SK-N-SH treated with all-trans-retinoic acid at 6 μM for 48 hours (cell line): ENCODE measurements at regions not wholly inside any gene's neighbourhood (a gene's known extent, or its start where the extent isn't known, plus 50 kb on each side); places are given as distances from the start of the nearest gene placed in this dataset.

Experiments
- ARNTL ChIP-seq: fragments of 450-650 bp; formaldehyde crosslinking; IDR thresholded peaks from 2 replicates; pipeline ENCODE4 v1.5.0; 2020; ENCODE audit warnings: low read depth, mild to moderate bottlenecking, moderate library complexity, borderline replicate concordance
- BACH2 ChIP-seq: fragments of 250-450 bp; sonication (Bioruptor Pico); IDR thresholded peaks from 2 replicates; pipeline ENCODE4 v1.9.0; 2021; ENCODE audit warnings: mild to moderate bottlenecking, borderline replicate concordance
- CREB5 ChIP-seq: fragments of 250-450 bp; sonication (Bioruptor Pico); IDR thresholded peaks from 2 replicates; pipeline ENCODE4 v1.5.1; 2020; ENCODE audit warnings: low read depth, mild to moderate bottlenecking, moderate library complexity
- CSRNP3 ChIP-seq: fragments of 250-450 bp; sonication (Bioruptor Pico); IDR thresholded peaks from 2 replicates; pipeline ENCODE4 v1.5.1; 2021; ENCODE audit warnings: mild to moderate bottlenecking, moderate library complexity
- PPARA ChIP-seq: fragments of 250-450 bp; sonication (Bioruptor Pico); IDR thresholded peaks from 2 replicates; pipeline ENCODE4 v1.5.0; 2020; ENCODE audit warnings: mild to moderate bottlenecking, borderline replicate concordance
- RARB ChIP-seq: fragments of 250-450 bp; sonication (Bioruptor Pico); IDR thresholded peaks from 2 replicates; pipeline ENCODE4 v1.8.0; 2021; ENCODE audit warnings: mild to moderate bottlenecking, moderate library complexity
- TOX ChIP-seq: fragments of 250-450 bp; sonication (Bioruptor Pico); IDR thresholded peaks from 2 replicates; pipeline ENCODE4 v1.8.0; 2021; ENCODE audit warnings: mild to moderate bottlenecking, moderate library complexity, borderline replicate concordance
- ZC3H10 ChIP-seq: fragments of 250-450 bp; sonication (Bioruptor Pico); IDR thresholded peaks from 2 replicates; pipeline ENCODE4 v1.5.1; 2021; ENCODE audit warnings: mild to moderate bottlenecking, moderate library complexity
- ZFP3 ChIP-seq: fragments of 250-450 bp; sonication (Bioruptor Pico); IDR thresholded peaks from 2 replicates; pipeline ENCODE4 v1.5.0; 2020; ENCODE audit warnings: mild to moderate bottlenecking, moderate library complexity
- ZFP30 ChIP-seq: fragments of 450-650 bp; formaldehyde crosslinking; IDR thresholded peaks from 2 replicates; pipeline ENCODE4 v1.5.0; 2022; ENCODE audit warnings: mild to moderate bottlenecking, moderate library complexity

GRCh38 chr2:226637383-226637782 lies 162.2 kb downstream of the IRS1 start:
- TF ChIP-seq TOX (CRISPR knock-in tag) (no peak), PPARA (no peak), RARB (CRISPR knock-in tag) (no peak), ZC3H10 (CRISPR knock-in tag) (no peak), BACH2 (CRISPR knock-in tag) (no peak), ZFP30 (CRISPR knock-in tag) (no peak), CREB5 (CRISPR knock-in tag) (no peak), CSRNP3 (CRISPR knock-in tag) (no peak), ARNTL (no peak), ZFP3 (no peak)
